ENCODE measurements at regions not wholly inside any gene's neighbourhood (a gene's known extent, or its start where the extent isn't known, plus 50 kb on each side); places are given as distances from the start of the nearest gene placed in this dataset.

- intact Hi-C loops (cut with DNase I) = no loop called here
- DNase-seq = no peak
- peaks cover 7% of the 10 kb centered on the region for H3K9me3 ChIP-seq
These were observed 386.0 kb upstream of the GRIN3A start for GRCh38 chr9:102124465-102124864.

GRCh38 chr9:102114557-102114956, 376.1 kb upstream of the GRIN3A start:
- TF ChIP-seq CTCF (IDR thresholded peaks at IDR 0.05) = no peak
- no peak overlapping the region for H3K4me3 ChIP-seq
- no peak for DNase-seq
- no peaks in the 10 kb centered on the region for H3K9me3 ChIP-seq
- no peaks in the 10 kb centered on the region for H3K27me3 ChIP-seq (ENCODE audit: low read depth)
- H3K36me3 ChIP-seq = no peaks in the 10 kb centered on the region
- no peaks in the 10 kb centered on the region for H3K4me1 ChIP-seq
- intact Hi-C loops (cut with DNase I) = no loop called here
- ATAC-seq = no peak
- no peak overlapping the region for H3K27ac ChIP-seq

More at GRCh38 chr9:102124465-102124864, 386.0 kb upstream of the GRIN3A start:
- no peak overlapping the region for H3K4me3 ChIP-seq
- H3K27ac ChIP-seq = no peak overlapping the region
- ATAC-seq = no peak
- no peaks in the 10 kb centered on the region for H3K4me1 ChIP-seq
- H3K36me3 ChIP-seq = no peaks in the 10 kb centered on the region
- no peaks in the 10 kb centered on the region for H3K27me3 ChIP-seq (ENCODE audit: low read depth)
- TF ChIP-seq CTCF (IDR thresholded peaks at IDR 0.05) = no peak

- ATAC-seq = no peak
- TF ChIP-seq CTCF (IDR thresholded peaks at IDR 0.05) = no peak
These were observed 374.7 kb upstream of the GRIN3A start for GRCh38 chr9:102113191-102113590.

GRCh38 chr9:102106439-102106838, 368.0 kb upstream of the GRIN3A start:
- ATAC-seq (no peak), DNase-seq (no peak)
- no peak for TF ChIP-seq CTCF (IDR thresholded peaks at IDR 0.05)
- no peak overlapping the region for H3K4me3 ChIP-seq
- no peak overlapping the region for H3K27ac ChIP-seq
- intact Hi-C loops (cut with DNase I) = no loop called here
- no peaks in the 10 kb centered on the region for H3K9me3 ChIP-seq
- no peaks in the 10 kb centered on the region for H3K36me3 ChIP-seq
- H3K27me3 ChIP-seq (ENCODE audit: low read depth) = no peaks in the 10 kb centered on the region
- no peaks in the 10 kb centered on the region for H3K4me1 ChIP-seq

More at GRCh38 chr9:102113191-102113590, 374.7 kb upstream of the GRIN3A start:
- no peaks in the 10 kb centered on the region for H3K4me1 ChIP-seq
- no peak overlapping the region for H3K27ac ChIP-seq
- H3K9me3 ChIP-seq = no peaks in the 10 kb centered on the region
- no peak for DNase-seq
- intact Hi-C loops (cut with DNase I) = no loop called here
- no peak overlapping the region for H3K4me3 ChIP-seq
- no peaks in the 10 kb centered on the region for H3K27me3 ChIP-seq (ENCODE audit: low read depth)
- no peaks in the 10 kb centered on the region for H3K36me3 ChIP-seq

GRCh38 chr9:102101723-102102122, 363.3 kb upstream of the GRIN3A start:
- ATAC-seq = no peak
- Histone ChIP-seq H3K27me3 (ENCODE audit: low read depth) (no peaks in the 10 kb centered on the region), H3K4me3 (no peak overlapping the region), H3K27ac (no peak overlapping the region), H3K36me3 (no peaks in the 10 kb centered on the region), H3K4me1 (no peaks in the 10 kb centered on the region), H3K9me3 (no peaks in the 10 kb centered on the region)
- intact Hi-C loops (cut with DNase I) = no loop called here
- TF ChIP-seq CTCF (IDR thresholded peaks at IDR 0.05) = no peak
- DNase-seq = no peak

- H3K36me3 ChIP-seq = no peaks in the 10 kb centered on the region
- H3K27me3 ChIP-seq (ENCODE audit: low read depth) = no peaks in the 10 kb centered on the region
- no peak for TF ChIP-seq CTCF (IDR thresholded peaks at IDR 0.05)
- intact Hi-C loops (cut with DNase I) = no loop called here
- no peaks in the 10 kb centered on the region for H3K4me1 ChIP-seq
- no peaks in the 10 kb centered on the region for H3K9me3 ChIP-seq
- H3K4me3 ChIP-seq = no peak overlapping the region
- ATAC-seq = no peak
- no peak overlapping the region for H3K27ac ChIP-seq
- DNase-seq = no peak
These were observed 348.7 kb upstream of the GRIN3A start for GRCh38 chr9:102087141-102087540.
